ENCODE measurements at regions not wholly inside any gene's neighbourhood (a gene's known extent, or its start where the extent isn't known, plus 50 kb on each side); places are given as distances from the start of the nearest gene placed in this dataset.
"Not testable (repeated sequence)": the region's sequence is repeated elsewhere in the genome, so short reads cannot be mapped to it uniquely, and the experiment has no call there.

DNA sequence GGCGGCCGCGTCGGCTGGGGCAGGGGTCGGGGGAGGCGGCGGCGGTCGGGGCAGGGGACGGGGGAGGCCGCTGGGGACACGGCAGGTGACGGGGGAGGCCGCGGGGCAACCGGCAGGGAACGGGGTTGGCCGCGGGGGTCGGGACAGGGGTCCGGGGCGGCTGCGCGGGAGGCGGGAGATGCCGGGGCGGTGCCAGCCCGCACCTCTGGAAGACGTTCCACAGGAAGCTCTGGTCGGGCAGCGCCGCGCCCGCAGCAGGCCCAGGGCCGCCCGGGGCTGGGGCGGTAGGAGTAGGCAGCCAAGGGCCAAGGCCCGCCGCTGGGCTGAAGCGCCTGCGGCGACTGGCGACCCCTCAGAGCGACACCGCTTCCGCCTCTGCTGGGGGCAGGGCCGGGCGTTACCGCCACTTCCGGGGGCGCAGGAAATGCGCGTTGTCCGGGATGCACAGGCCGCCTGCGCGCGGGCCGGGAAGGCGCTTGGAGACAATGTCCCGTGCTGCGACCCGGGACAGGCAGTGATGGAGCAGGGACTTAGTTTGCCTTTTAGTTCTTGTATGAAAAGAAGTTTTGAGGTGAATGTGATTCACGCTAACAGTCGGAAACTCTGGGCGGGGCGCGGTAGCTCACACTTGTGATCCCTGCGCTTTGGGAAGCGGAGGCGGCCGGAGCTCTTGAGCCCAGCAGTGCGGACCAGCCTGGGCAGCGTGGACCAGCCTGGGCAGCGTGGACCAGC lies 110.0 kb upstream of the LPCAT1 start:
- no peak for TF ChIP-seq CSDC2 (CRISPR knock-in tag; IDR thresholded peaks at IDR 0.05)
- TF ChIP-seq, protein P1, sequence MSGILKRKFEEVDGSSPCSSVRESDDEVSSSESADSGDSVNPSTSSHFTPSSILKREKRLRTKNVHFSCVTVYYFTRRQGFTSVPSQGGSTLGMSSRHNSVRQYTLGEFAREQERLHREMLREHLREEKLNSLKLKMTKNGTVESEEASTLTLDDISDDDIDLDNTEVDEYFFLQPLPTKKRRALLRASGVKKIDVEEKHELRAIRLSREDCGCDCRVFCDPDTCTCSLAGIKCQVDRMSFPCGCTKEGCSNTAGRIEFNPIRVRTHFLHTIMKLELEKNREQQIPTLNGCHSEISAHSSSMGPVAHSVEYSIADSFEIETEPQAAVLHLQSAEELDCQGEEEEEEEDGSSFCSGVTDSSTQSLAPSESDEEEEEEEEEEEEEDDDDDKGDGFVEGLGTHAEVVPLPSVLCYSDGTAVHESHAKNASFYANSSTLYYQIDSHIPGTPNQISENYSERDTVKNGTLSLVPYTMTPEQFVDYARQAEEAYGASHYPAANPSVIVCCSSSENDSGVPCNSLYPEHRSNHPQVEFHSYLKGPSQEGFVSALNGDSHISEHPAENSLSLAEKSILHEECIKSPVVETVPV (CRISPR knock-in tag; IDR thresholded peaks at IDR 0.05) = no peak
- TF ChIP-seq OSR1 (CRISPR knock-in tag; IDR thresholded peaks at IDR 0.05) = no peak
- no peak for TF ChIP-seq TCF4 (CRISPR knock-in tag; IDR thresholded peaks at IDR 0.05; ENCODE audit: borderline replicate concordance)
- TF ChIP-seq, protein P2, sequence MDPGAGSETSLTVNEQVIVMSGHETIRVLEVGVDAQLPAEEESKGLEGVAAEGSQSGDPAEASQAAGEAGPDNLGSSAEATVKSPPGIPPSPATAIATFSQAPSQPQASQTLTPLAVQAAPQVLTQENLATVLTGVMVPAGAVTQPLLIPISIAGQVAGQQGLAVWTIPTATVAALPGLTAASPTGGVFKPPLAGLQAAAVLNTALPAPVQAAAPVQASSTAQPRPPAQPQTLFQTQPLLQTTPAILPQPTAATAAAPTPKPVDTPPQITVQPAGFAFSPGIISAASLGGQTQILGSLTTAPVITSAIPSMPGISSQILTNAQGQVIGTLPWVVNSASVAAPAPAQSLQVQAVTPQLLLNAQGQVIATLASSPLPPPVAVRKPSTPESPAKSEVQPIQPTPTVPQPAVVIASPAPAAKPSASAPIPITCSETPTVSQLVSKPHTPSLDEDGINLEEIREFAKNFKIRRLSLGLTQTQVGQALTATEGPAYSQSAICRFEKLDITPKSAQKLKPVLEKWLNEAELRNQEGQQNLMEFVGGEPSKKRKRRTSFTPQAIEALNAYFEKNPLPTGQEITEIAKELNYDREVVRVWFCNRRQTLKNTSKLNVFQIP (CRISPR knock-in tag; IDR thresholded peaks at IDR 0.05; ENCODE audit: borderline replicate concordance, low read depth) = no peak
- TF ChIP-seq ZNF70 (CRISPR knock-in tag; IDR thresholded peaks at IDR 0.05) = no peak
- TF ChIP-seq, protein P3, sequence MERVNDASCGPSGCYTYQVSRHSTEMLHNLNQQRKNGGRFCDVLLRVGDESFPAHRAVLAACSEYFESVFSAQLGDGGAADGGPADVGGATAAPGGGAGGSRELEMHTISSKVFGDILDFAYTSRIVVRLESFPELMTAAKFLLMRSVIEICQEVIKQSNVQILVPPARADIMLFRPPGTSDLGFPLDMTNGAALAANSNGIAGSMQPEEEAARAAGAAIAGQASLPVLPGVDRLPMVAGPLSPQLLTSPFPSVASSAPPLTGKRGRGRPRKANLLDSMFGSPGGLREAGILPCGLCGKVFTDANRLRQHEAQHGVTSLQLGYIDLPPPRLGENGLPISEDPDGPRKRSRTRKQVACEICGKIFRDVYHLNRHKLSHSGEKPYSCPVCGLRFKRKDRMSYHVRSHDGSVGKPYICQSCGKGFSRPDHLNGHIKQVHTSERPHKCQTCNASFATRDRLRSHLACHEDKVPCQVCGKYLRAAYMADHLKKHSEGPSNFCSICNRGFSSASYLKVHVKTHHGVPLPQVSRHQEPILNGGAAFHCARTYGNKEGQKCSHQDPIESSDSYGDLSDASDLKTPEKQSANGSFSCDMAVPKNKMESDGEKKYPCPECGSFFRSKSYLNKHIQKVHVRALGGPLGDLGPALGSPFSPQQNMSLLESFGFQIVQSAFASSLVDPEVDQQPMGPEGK (CRISPR knock-in tag; IDR thresholded peaks at IDR 0.05; ENCODE audit: borderline replicate concordance) = no peak
- no peak for TF ChIP-seq SNAI2 (CRISPR knock-in tag; IDR thresholded peaks at IDR 0.05)
- no peak for TF ChIP-seq ZC3H10 (CRISPR knock-in tag; IDR thresholded peaks at IDR 0.05)
- no peak for TF ChIP-seq RARB (CRISPR knock-in tag; IDR thresholded peaks at IDR 0.05)
- TF ChIP-seq PPARA (CRISPR knock-in tag; IDR thresholded peaks at IDR 0.05; ENCODE audit: borderline replicate concordance) = no peak
- ATAC-seq = peak; percentile 98

DNA sequence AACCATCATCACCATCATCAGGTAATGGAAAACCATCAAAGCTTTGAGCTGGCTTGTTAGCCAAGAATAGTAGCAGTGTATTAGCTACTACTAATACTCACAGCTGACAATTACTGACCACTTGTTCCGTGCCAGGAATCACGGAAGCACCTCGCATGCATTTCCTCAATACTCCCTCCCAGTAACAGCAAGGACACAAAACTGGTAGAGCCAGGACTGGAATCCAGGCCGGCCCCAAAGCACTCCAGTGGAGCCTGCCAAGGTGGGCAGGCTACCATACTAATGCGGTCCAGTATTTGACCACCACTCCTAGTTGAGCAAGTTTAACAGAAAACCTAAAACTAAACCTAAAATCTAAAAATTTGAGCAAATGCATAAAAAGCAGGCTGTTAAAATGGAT lies 107.2 kb upstream of the LPCAT1 start:
- ATAC-seq = not testable (repeated sequence)

DNA sequence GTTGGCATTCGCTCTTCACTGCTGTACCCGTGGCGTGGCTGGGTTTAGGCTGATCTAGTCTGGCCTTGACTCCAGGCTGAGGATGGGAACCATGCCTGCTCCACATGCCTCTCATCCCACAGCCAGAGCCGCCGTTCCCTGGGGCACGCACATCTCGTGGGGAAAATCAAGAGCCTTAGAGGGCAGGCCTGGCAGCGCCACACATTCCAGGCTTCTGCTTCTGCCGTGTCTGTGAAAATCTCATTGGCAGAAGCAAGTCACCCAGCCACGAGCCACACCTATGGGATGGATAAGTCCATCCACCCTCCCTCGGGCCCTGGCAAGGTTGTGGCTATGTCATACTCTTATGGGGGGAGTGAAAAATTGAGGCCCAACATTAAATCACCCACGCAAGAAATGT lies 102.6 kb upstream of the LPCAT1 start:
- ATAC-seq = not testable (repeated sequence)

DNA sequence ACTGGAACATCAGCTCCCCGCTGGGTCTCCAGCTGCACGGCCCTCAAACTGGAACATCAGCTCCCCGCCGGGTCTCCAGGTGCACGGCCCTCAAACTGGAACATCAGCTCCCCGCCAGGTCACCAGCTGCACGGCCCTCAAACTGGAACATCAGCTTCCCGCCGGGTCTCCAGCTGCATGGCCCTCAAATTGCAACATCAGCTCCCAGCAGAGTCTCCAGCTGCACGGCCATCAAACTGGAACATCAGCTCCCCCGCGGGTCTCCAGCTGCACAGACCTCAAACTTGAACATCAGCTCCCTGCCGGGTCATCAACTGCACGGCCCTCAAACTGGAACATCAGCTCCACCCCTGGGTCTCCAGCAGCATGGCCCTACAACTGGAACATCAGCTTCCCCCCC lies 95.8 kb upstream of the LPCAT1 start:
- ATAC-seq = not testable (repeated sequence)

- ATAC-seq = not testable (repeated sequence)
Observed at GRCh38 chr5:1618296-1618865, 94.6 kb upstream of the LPCAT1 start.

- not testable (repeated sequence) for ATAC-seq
Observed at GRCh38 chr5:1617236-1617755, 93.5 kb upstream of the LPCAT1 start.

DNA sequence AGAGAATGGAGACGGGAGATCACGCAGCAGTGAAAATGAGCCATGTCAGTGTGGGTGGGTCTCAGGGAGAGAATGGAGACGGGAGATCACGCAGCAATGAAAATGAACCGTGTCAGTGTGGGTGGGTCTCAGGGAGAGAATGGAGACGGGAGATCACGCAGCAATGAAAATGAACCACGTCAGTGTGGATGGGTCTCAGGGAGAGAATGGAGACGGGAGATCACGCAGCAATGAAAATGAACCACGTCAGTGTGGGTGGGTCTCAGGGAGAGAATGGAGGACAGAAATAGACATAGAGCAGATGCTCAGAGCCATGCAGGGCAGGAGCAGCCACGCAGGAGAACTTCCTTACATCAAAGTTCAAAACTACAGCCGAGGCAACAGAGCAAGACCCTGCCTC lies 89.8 kb upstream of the LPCAT1 start:
- ATAC-seq = not testable (repeated sequence)

GRCh38 chr5:1610526-1610925 lies 86.8 kb upstream of the LPCAT1 start:
- ATAC-seq = not testable (repeated sequence)

DNA sequence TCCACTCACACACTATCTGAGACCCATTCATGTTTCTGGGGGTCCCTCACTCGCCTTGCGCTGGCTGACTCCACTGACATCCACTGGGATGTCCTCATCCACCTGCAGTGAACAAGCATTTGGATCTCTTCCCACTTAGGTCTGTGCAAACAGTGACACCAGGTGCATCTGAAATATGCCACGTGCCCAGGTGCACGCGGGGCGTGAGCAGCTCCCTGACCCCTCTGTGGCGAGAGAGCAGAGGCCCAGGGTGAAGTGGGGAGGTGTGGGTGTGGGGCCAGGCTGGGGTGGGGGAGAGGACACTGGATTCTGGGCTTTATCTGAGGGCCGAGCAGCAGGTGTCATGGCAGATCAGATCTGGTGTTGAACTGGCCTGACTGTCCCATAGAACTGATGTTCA lies 85.4 kb upstream of the LPCAT1 start:
- ATAC-seq = not testable (repeated sequence)

DNA sequence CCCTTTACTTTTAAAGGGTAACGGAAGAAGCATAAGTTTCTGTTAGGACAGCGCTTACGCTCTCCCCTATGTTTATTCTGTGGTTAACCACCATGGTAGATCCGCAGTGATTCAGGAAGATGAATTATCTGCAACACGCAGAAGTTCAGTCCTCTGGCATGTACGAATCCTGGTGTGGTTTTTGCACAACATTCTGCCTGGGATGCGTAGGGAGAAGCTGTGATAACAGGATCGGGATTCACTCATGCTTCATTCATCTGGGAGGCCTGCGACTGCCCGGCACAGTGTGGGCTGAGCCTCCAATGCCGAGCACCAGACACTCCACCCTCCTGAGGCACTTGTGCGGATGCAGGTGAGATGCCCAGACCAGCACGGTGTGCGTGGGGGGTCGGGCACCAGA lies 84.6 kb upstream of the LPCAT1 start:
- ATAC-seq = not testable (repeated sequence)

- not testable (repeated sequence) for ATAC-seq
Observed at GRCh38 chr5:1606951-1607350, 83.2 kb upstream of the LPCAT1 start.

- ATAC-seq = not testable (repeated sequence)
Observed at GRCh38 chr5:1603916-1604315, 80.2 kb upstream of the LPCAT1 start.

- ATAC-seq = not testable (repeated sequence)
Observed at GRCh38 chr5:1601565-1601964, 77.8 kb upstream of the LPCAT1 start.

- not testable (repeated sequence) for ATAC-seq
Observed at GRCh38 chr5:1598950-1599737, 75.4 kb upstream of the LPCAT1 start.

DNA sequence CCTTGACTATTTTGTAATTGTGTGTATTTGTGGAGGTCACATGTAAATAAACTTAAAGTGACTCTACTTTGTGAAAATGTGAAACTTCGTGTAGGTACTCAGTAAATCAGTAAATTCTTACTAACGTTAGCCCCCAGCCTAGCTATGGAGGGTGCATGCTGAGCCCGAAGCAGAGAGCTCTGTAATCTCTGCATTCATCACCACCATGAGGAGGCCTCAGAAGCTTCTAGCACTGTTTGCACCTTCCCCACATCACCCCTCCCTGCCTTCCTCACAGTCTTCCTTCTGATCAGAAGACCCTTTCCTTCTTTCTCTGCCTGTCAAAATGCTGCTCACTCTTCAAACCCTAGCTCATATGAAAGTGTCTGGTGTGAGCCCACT lies 73.3 kb upstream of the LPCAT1 start:
- ATAC-seq = not testable (repeated sequence)
